PC-3 (cell line): ENCODE measurements at regions not wholly inside any gene's neighbourhood (a gene's known extent, or its start where the extent isn't known, plus 50 kb on each side); places are given as distances from the start of the nearest gene placed in this dataset.

Experiments
- EZH2 ChIP-seq: fragments of 300-600 bp; sonication (generic); IDR thresholded peaks from one replicate; pipeline ENCODE4 v1.6.1; 2017; ENCODE audit warnings: antibody characterized with exemption, mild to moderate bottlenecking, low read length; ENCODE audit not compliant: unreplicated experiment
- EZH2phosphoT487 ChIP-seq: fragments of 300-600 bp; sonication (generic); IDR thresholded peaks from 2 replicates; pipeline ENCODE4 v1.6.1; 2018; ENCODE audit warnings: mild to moderate bottlenecking, antibody characterized with exemption, low read length, borderline replicate concordance
- TF ChIP-seq, protein P1 (sequence below): fragments of 300-600 bp; sonication (generic); conservative IDR thresholded peaks from 2 replicates; pipeline ENCODE4 v1.5.1; 2017; ENCODE audit warnings: antibody characterized with exemption, low read depth, mild to moderate bottlenecking, low read length

DNA sequence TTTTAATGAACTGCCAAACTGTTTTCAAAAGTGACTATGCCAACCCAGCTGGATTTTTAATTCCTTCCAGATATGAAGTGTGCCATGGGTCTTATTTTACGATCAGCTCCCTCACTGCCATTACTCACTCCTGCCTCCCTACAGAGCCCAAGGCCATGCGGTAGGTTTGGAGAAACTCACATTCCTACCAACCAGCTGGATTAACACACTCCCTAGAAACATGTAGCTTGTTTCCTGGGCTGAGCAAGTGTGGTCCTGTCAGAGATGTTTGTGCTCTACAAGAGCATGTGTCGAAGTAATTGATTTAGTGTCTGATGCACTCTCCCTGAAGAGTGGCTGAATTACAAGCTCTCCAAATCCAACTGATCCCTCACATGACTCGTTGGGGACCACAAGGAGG, 82.5 kb downstream of the SPP2 start:
- TF ChIP-seq, protein P1, sequence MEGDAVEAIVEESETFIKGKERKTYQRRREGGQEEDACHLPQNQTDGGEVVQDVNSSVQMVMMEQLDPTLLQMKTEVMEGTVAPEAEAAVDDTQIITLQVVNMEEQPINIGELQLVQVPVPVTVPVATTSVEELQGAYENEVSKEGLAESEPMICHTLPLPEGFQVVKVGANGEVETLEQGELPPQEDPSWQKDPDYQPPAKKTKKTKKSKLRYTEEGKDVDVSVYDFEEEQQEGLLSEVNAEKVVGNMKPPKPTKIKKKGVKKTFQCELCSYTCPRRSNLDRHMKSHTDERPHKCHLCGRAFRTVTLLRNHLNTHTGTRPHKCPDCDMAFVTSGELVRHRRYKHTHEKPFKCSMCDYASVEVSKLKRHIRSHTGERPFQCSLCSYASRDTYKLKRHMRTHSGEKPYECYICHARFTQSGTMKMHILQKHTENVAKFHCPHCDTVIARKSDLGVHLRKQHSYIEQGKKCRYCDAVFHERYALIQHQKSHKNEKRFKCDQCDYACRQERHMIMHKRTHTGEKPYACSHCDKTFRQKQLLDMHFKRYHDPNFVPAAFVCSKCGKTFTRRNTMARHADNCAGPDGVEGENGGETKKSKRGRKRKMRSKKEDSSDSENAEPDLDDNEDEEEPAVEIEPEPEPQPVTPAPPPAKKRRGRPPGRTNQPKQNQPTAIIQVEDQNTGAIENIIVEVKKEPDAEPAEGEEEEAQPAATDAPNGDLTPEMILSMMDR = no peak
- TF ChIP-seq EZH2 = no peak
- TF ChIP-seq EZH2phosphoT487 = no peak
